ENCODE measurements at regions not wholly inside any gene's neighbourhood (a gene's known extent, or its start where the extent isn't known, plus 50 kb on each side); places are given as distances from the start of the nearest gene placed in this dataset.

GRCh38 chr17:72466606-72467005 lies 345.8 kb downstream of the SOX9 start:
- H3K9me3 Mint-ChIP-seq, result peaks cover 0 to 3% (median 1%) of the 10 kb centered on the region in 7 donors
- H3K4me1 Mint-ChIP-seq, result no peaks in the 10 kb centered on the region
- intact Hi-C loops (cut with micrococcal nuclease), result no loop called here
- no peaks in the 10 kb centered on the region for H3K36me3 Mint-ChIP-seq
- Histone ChIP-seq H3K36me3 (replicated peaks in 1 of 2; ENCODE audit: control insufficient read depth in 1 of 2, insufficient read depth in 2 of 2, low read length in 2 of 2) (no peaks in the 10 kb centered on the region), H2AFZ (ENCODE audit: insufficient read depth, low read depth, low read length, poor library complexity, severe bottlenecking) (no peak overlapping the region), H3K27ac (ENCODE audit: low read depth in 1 of 2, low read length in 2 of 2) (no peak overlapping the region), H3K79me2 (ENCODE audit: insufficient read depth, low read length) (no peaks in the 10 kb centered on the region), H3K4me2 (replicated peaks; ENCODE audit: extremely low read depth, low read length, poor library complexity, severe bottlenecking) (no peak overlapping the region), H3K4me1 (ENCODE audit: control insufficient read depth in 1 of 2, insufficient read depth in 2 of 2, low read length in 2 of 2) (no peaks in the 10 kb centered on the region), H3K9ac (ENCODE audit: insufficient read depth, low read length, poor library complexity, severe bottlenecking) (no peak overlapping the region), H3K4me3 (replicated peaks in 1 of 3; ENCODE audit: low read depth in 2 of 3, low read length in 3 of 3) (no peak overlapping the region), H3K9me3 (replicated peaks in 1 of 2; ENCODE audit: control insufficient read depth in 1 of 2, insufficient read depth in 1 of 2, low read length in 2 of 2) (no peaks in the 10 kb centered on the region), H3K27me3 (ENCODE audit: control insufficient read depth in 2 of 2, insufficient read depth in 2 of 2, low read length in 2 of 2) (no peaks in the 10 kb centered on the region), H4K20me1 (ENCODE audit: insufficient read depth, low read length) (no peaks in the 10 kb centered on the region)
- TF ChIP-seq CTCF (IDR thresholded peaks at IDR 0.05), result no peak
- H3K27ac Mint-ChIP-seq, result no peak overlapping the region
- no peak overlapping the region for H3K4me3 Mint-ChIP-seq
- WGBS (ENCODE audit: insufficient coverage), result no CpG with 5 or more reads among the region's 3 CpGs
- no peak for DNase-seq
- peaks cover 2 to 4% (median 2%) of the 10 kb centered on the region in 3 donors for H3K27me3 Mint-ChIP-seq (ENCODE audit: low read depth in 3 of 3)

GRCh38 chr17:72467841-72468653 lies 347.2 kb downstream of the SOX9 start:
- Histone ChIP-seq H3K4me2 (replicated peaks; ENCODE audit: extremely low read depth, low read length, poor library complexity, severe bottlenecking) (no peak overlapping the region), H3K9me3 (replicated peaks in 1 of 2; ENCODE audit: control insufficient read depth in 1 of 2, insufficient read depth in 1 of 2, low read length in 2 of 2) (no peaks in the 10 kb centered on the region), H3K27me3 (ENCODE audit: control insufficient read depth in 2 of 2, insufficient read depth in 2 of 2, low read length in 2 of 2) (no peaks in the 10 kb centered on the region), H3K4me1 (ENCODE audit: control insufficient read depth in 1 of 2, insufficient read depth in 2 of 2, low read length in 2 of 2) (no peaks in the 10 kb centered on the region), H4K20me1 (ENCODE audit: insufficient read depth, low read length) (no peaks in the 10 kb centered on the region), H3K9ac (ENCODE audit: insufficient read depth, low read length, poor library complexity, severe bottlenecking) (no peak overlapping the region), H3K27ac (ENCODE audit: low read depth in 1 of 2, low read length in 2 of 2) (no peak overlapping the region), H3K4me3 (replicated peaks in 1 of 3; ENCODE audit: low read depth in 2 of 3, low read length in 3 of 3) (no peak overlapping the region), H2AFZ (ENCODE audit: insufficient read depth, low read depth, low read length, poor library complexity, severe bottlenecking) (no peak overlapping the region), H3K79me2 (ENCODE audit: insufficient read depth, low read length) (no peaks in the 10 kb centered on the region), H3K36me3 (replicated peaks in 1 of 2; ENCODE audit: control insufficient read depth in 1 of 2, insufficient read depth in 2 of 2, low read length in 2 of 2) (no peaks in the 10 kb centered on the region)
- H3K27me3 Mint-ChIP-seq (ENCODE audit: low read depth in 3 of 3), result peaks cover 0 to 2% (median 2%) of the 10 kb centered on the region in 3 donors
- H3K4me1 Mint-ChIP-seq, result no peaks in the 10 kb centered on the region
- DNase-seq, result no peak
- no peak overlapping the region for H3K27ac Mint-ChIP-seq
- no peak overlapping the region for H3K4me3 Mint-ChIP-seq
- H3K9me3 Mint-ChIP-seq, result peaks cover 0 to 3% (median 0%) of the 10 kb centered on the region in 7 donors
- 44% methylated on average over 12 of the region's 21 CpGs for WGBS (ENCODE audit: insufficient coverage)
- intact Hi-C loops (cut with micrococcal nuclease), result no loop called here
- no peaks in the 10 kb centered on the region for H3K36me3 Mint-ChIP-seq
- TF ChIP-seq CTCF (IDR thresholded peaks at IDR 0.05), result no peak
